HepG2 (cell line): ENCODE measurements at regions not wholly inside any gene's neighbourhood (a gene's known extent, or its start where the extent isn't known, plus 50 kb on each side); places are given as distances from the start of the nearest gene placed in this dataset.

Experiments used
- ATAC-seq: fragments of 200-7000 bp; cut with Tn5 transposase; 3 replicates; pipeline ENCODE4 v1.9.1; 2020; ENCODE audit warnings: mild to moderate bottlenecking, moderate library complexity
- BruUV-seq: library from RNA; stranded (reverse); fragments of 400-500 nt; replicated peaks from 2 replicates; lab custom pipeline; 2021; lab: Mats Ljungman, UMichigan
- CTCF ChIA-PET: fragments of 300-600 bp; formaldehyde crosslinking; extraction: SDS; loops from one replicate; lab custom pipeline; 2021; ENCODE audit warnings: low total read pairs, inconsistent platforms, low intra/inter-chr PET ratio; lab: Yijun Ruan, JAX
- POLR2A ChIA-PET: fragments of 350-600 bp; sonication (Branson Sonifier 250); formaldehyde crosslinking; loops from one replicate; lab custom pipeline; 2020; ENCODE audit warnings: antibody characterized with exemption, inconsistent platforms; lab: Yijun Ruan, JAX
- DNase-seq: peaks from one replicate; pipeline ENCODE4 v3.0.0-alpha.2; 2015; ENCODE audit warnings: low spot score
- FAIRE-seq: peaks from 3 replicates; lab custom pipeline; 2011; peaks lifted over from hg19 to GRCh38; lab: Jason Lieb, UNC
- H2AFZ ChIP-seq: one replicate; pipeline ENCODE4 v1.6.1; 2011; ENCODE audit warnings: low read length, inconsistent platforms
- H3K27ac ChIP-seq: fragments of 300-600 bp; 3 replicates; pipeline ENCODE4 v1.8.0; 2011; ENCODE audit warnings: mixed run types, mild to moderate bottlenecking, mixed read lengths, low read length, inconsistent platforms; ENCODE audit not compliant: insufficient read depth; ENCODE audit errors: extremely low read length
- H3K27me3 ChIP-seq, 2 experiments: fragments of 200-600 bp in 1 of 2; 2 replicates in 1 of 2; 3 replicates in 1 of 2; pipeline versions ENCODE4 v1.6.0 to v1.8.0; 2011; ENCODE audit warnings: low read length in 2 of 2, mild to moderate bottlenecking in 2 of 2, moderate library complexity in 2 of 2, inconsistent platforms in 1 of 2; ENCODE audit not compliant: insufficient read depth in 2 of 2, control insufficient read depth in 1 of 2
- H3K36me3 ChIP-seq, 2 experiments: fragments of 200-600 bp in 1 of 2; replicated peaks in 1 of 2; 2 replicates in 1 of 2; 3 replicates in 1 of 2; pipeline versions ENCODE4 v1.5.1 to v1.8.0; 2011; ENCODE audit warnings: low read length in 2 of 2, inconsistent platforms in 1 of 2; ENCODE audit not compliant: insufficient read depth in 2 of 2, control insufficient read depth in 1 of 2
- H3K4me1 ChIP-seq: 2 replicates; pipeline ENCODE4 v1.5.1; 2012; ENCODE audit warnings: low read length, inconsistent platforms; ENCODE audit not compliant: insufficient read depth
- H3K4me2 ChIP-seq: 2 replicates; pipeline ENCODE4 v1.6.0; 2011; ENCODE audit warnings: low read depth, low read length, inconsistent platforms
- H3K4me3 ChIP-seq, 3 experiments: fragments of 200-600 bp in 1 of 3; sonication (generic), shearing (Covaris generic) in 1 of 3; replicated peaks in 1 of 3; 2 replicates each; pipeline ENCODE4 v1.5.1; 2011 to 2016; ENCODE audit warnings: low read length in 3 of 3, inconsistent platforms in 2 of 3, low read depth in 2 of 3, mild to moderate bottlenecking in 2 of 3, control low read depth in 1 of 3, mixed read lengths in 1 of 3; ENCODE audit not compliant: insufficient read depth in 1 of 3
- H3K79me2 ChIP-seq: one replicate; pipeline ENCODE4 v1.6.1; 2011; ENCODE audit warnings: low read length, inconsistent platforms; ENCODE audit not compliant: insufficient read depth
- H3K9ac ChIP-seq: 2 replicates; pipeline ENCODE4 v1.6.0; 2011; ENCODE audit warnings: mild to moderate bottlenecking, low read depth, low read length, inconsistent platforms; ENCODE audit not compliant: insufficient read depth
- H3K9me3 ChIP-seq: 2 replicates; pipeline ENCODE4 v1.5.1; 2012; ENCODE audit warnings: mild to moderate bottlenecking, low read length
- H4K20me1 ChIP-seq: 2 replicates; pipeline ENCODE4 v1.6.0; 2011; ENCODE audit warnings: inconsistent platforms, mild to moderate bottlenecking, low read length, moderate library complexity; ENCODE audit not compliant: insufficient read depth
- ATRX ChIP-seq: sonication (generic); formaldehyde crosslinking; IDR thresholded peaks from 2 replicates; pipeline ENCODE4 v1.4.0; 2020; ENCODE audit warnings: missing genetic modification reagents, borderline replicate concordance
- JUND ChIP-seq: sonication (generic); formaldehyde crosslinking; IDR thresholded peaks from 2 replicates; pipeline ENCODE4 v1.8.0; 2022; ENCODE audit warnings: mild to moderate bottlenecking, missing genetic modification reagents
- MBD4 ChIP-seq: IDR thresholded peaks from 2 replicates; pipeline ENCODE4 v1.6.1; 2012; ENCODE audit warnings: low read length, inconsistent platforms, borderline replicate concordance
- PAXIP1 ChIP-seq: sonication (generic); formaldehyde crosslinking; conservative IDR thresholded peaks from 2 replicates; pipeline ENCODE4 v1.4.0; 2020; ENCODE audit warnings: mild to moderate bottlenecking, missing genetic modification reagents, moderate library complexity
- RAD51 ChIP-seq: fragments of 450-650 bp; IDR thresholded peaks from 2 replicates; pipeline ENCODE4 v1.6.1; 2016; ENCODE audit warnings: borderline replicate concordance
- RBFOX2 ChIP-seq: fragments of 200-400 bp; formaldehyde crosslinking; IDR thresholded peaks from 2 replicates; pipeline ENCODE4 v1.6.1; 2017; ENCODE audit warnings: low read depth, mild to moderate bottlenecking, low read length
- TRAFD1 ChIP-seq: sonication (generic); formaldehyde crosslinking; IDR thresholded peaks from 2 replicates; pipeline ENCODE4 v1.5.1; 2020; ENCODE audit warnings: missing genetic modification reagents, mild to moderate bottlenecking, borderline replicate concordance
- ZBTB42 ChIP-seq: sonication (generic); formaldehyde crosslinking; IDR thresholded peaks from 2 replicates; pipeline ENCODE4 v1.5.0; 2020; ENCODE audit warnings: mild to moderate bottlenecking, missing genetic modification reagents
- ZNF317 ChIP-seq: sonication (generic); formaldehyde crosslinking; IDR thresholded peaks from 2 replicates; pipeline ENCODE4 v1.5.0; 2020; ENCODE audit warnings: mild to moderate bottlenecking, missing genetic modification reagents
- ZNF34 ChIP-seq: sonication (generic); formaldehyde crosslinking; IDR thresholded peaks from 2 replicates; pipeline ENCODE4 v1.4.0; 2020; ENCODE audit warnings: mild to moderate bottlenecking, missing genetic modification reagents, borderline replicate concordance
- ZNF775 ChIP-seq: sonication (generic); formaldehyde crosslinking; IDR thresholded peaks from 2 replicates; pipeline ENCODE4 v1.4.0; 2020; ENCODE audit warnings: missing genetic modification reagents, mild to moderate bottlenecking, moderate library complexity, borderline replicate concordance
- WGBS: methylation state at CpG from one replicate; pipeline ENCODE4 v1.1.6; 2017; ENCODE audit warnings: low lambda C conversion rate; 5-methylcytosine and 5-hydroxymethylcytosine counted together
- in situ Hi-C: cut with HindIII; loops from 2 replicates; pipeline ENCODE4 v1.10.0; 2017; ENCODE audit warnings: low pct_unique_long_range_greater_than_20kb; ENCODE audit not compliant: extremely low pct_ligation_motif_present
- intact Hi-C: fragments of 100-400 bp; cut with micrococcal nuclease; formaldehyde crosslinking; loops from one replicate; pipeline ENCODE4 v1.10.0; 2022; ENCODE audit not compliant: unreplicated experiment

GRCh38 chr5:114237766-114238165 is 124.1 kb upstream of the KCNN2 start:
- ChIA-PET POLR2A (no interaction called here), CTCF (no interaction called here)
- in situ Hi-C loops = no loop called here
- Histone ChIP-seq H3K27me3 (no peaks in the 10 kb centered on the region), H3K4me1 (no peaks in the 10 kb centered on the region), H3K79me2 (no peaks in the 10 kb centered on the region), H4K20me1 (no peaks in the 10 kb centered on the region), H3K36me3 (no peaks in the 10 kb centered on the region), H3K4me2 (no peak overlapping the region), H3K4me3 (no peak overlapping the region), H3K27ac (no peak overlapping the region), H2AFZ (no peak overlapping the region), H3K9me3 (no peaks in the 10 kb centered on the region), H3K9ac (no peak overlapping the region)
- DNase-seq = no peak
- no peak for TF ChIP-seq ZNF317
- TF ChIP-seq PAXIP1 = no peak
- no peak for TF ChIP-seq ZNF34
- TF ChIP-seq RBFOX2 = no peak
- no peak for TF ChIP-seq TRAFD1 (CRISPR knock-in tag)
- TF ChIP-seq MBD4 = no peak
- TF ChIP-seq JUND = no peak
- no peak for TF ChIP-seq ZBTB42 (CRISPR knock-in tag)
- TF ChIP-seq RAD51 = no peak
- TF ChIP-seq ATRX (CRISPR knock-in tag) = no peak
- TF ChIP-seq ZNF775 (CRISPR knock-in tag) = no peak
- no peak for FAIRE-seq
- intact Hi-C loops = no loop called here
- WGBS = 4% methylated on average over 5 of the region's 5 CpGs
- no TSS peak for BruUV-seq
- ATAC-seq = no peak
